ENCODE measurements at regions not wholly inside any gene's neighbourhood (a gene's known extent, or its start where the extent isn't known, plus 50 kb on each side); places are given as distances from the start of the nearest gene placed in this dataset.

DNA sequence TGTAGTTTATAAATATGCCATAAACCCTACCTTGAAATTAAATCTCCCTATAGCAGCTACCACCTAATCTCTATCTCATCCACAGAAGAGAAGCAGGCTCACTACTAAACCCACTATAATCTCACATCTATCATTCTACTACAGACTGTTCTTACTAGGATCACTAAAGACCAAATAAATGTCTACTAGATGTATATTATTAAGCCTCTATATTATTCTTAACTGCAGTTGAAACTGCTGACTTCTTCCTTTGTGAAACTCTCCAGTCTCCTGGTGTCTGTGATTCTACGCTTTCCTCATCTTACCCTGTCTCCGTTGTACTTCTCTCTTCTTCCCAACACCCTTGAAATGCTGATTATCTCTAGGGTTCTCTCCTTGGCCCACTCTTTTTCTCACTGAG, 1154.0 kb downstream of the IGSF11 start:
- Histone ChIP-seq H3K27ac (no peak overlapping the region), H3K36me3 (no peaks in the 10 kb centered on the region), H3K9me3 (no peaks in the 10 kb centered on the region), H3K4me1 (no peaks in the 10 kb centered on the region), H3K27me3 (no peaks in the 10 kb centered on the region), H3K4me3 (no peak overlapping the region)
- ATAC-seq (no peak), DNase-seq (no peak)
- TF ChIP-seq POLR2A (IDR thresholded peaks at IDR 0.05) = no peak
- TF ChIP-seq, protein P1, sequence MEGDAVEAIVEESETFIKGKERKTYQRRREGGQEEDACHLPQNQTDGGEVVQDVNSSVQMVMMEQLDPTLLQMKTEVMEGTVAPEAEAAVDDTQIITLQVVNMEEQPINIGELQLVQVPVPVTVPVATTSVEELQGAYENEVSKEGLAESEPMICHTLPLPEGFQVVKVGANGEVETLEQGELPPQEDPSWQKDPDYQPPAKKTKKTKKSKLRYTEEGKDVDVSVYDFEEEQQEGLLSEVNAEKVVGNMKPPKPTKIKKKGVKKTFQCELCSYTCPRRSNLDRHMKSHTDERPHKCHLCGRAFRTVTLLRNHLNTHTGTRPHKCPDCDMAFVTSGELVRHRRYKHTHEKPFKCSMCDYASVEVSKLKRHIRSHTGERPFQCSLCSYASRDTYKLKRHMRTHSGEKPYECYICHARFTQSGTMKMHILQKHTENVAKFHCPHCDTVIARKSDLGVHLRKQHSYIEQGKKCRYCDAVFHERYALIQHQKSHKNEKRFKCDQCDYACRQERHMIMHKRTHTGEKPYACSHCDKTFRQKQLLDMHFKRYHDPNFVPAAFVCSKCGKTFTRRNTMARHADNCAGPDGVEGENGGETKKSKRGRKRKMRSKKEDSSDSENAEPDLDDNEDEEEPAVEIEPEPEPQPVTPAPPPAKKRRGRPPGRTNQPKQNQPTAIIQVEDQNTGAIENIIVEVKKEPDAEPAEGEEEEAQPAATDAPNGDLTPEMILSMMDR (IDR thresholded peaks at IDR 0.05) = no peak
- intact Hi-C loops (cut with DNase I) = no loop called here
- 64% methylated on average over 2 of the region's 2 CpGs for WGBS (ENCODE audit: insufficient coverage, low coverage, low lambda C conversion rate, missing lambda C conversion rate)

DNA sequence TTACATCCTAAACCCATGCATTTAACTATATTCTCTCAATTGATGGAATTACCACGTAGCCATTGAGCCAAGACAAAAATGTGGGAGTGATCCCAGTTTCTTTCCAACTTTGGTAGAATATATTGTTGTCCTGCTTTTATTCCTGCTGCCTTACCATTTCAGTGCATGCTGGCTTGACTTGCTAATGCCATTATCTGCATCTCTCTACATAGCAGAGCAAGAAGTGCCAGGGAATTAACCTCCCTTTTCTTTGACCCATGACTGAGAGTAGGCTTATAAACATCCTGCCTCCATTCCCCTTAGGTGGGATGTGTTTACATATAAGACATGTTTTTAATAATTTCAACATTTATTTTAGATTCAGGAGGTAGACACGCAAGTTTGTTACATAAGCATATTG, 1153.4 kb downstream of the IGSF11 start:
- ATAC-seq (no peak), DNase-seq (no peak)
- H3K9me3 ChIP-seq = no peaks in the 10 kb centered on the region
- WGBS (ENCODE audit: insufficient coverage, low coverage, low lambda C conversion rate, missing lambda C conversion rate) = 54% methylated on average over 2 of the region's 2 CpGs
- no peaks in the 10 kb centered on the region for H3K27me3 ChIP-seq
- TF ChIP-seq POLR2A (IDR thresholded peaks at IDR 0.05) = no peak
- TF ChIP-seq, protein P1 (IDR thresholded peaks at IDR 0.05) = no peak
- no peak overlapping the region for H3K27ac ChIP-seq
- intact Hi-C loops (cut with DNase I) = no loop called here
- H3K4me3 ChIP-seq = no peak overlapping the region
- H3K36me3 ChIP-seq = no peaks in the 10 kb centered on the region
- H3K4me1 ChIP-seq = no peaks in the 10 kb centered on the region

DNA sequence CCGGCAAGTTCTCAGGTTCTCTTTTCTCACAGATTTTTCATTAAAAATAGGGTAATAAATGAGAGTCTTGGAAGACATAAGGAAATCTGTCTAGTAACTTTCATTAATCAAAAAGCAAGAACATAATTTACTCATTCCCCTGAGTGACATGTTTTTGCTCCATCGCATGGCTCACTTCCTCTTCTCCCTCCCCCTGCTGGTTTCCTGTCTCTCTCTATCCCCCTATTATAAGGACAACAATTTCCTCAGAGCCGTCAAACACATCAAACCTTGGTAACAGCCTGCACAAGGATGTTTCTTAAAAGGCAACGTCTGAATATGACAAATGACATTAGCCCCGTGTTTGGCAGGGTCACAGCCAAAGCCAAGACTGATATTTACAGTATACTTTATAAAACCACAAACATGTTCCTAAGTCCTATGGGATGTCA, 1149.6 kb downstream of the IGSF11 start:
- no peaks in the 10 kb centered on the region for H3K4me1 ChIP-seq
- no peak overlapping the region for H3K27ac ChIP-seq
- no peaks in the 10 kb centered on the region for H3K36me3 ChIP-seq
- DNase-seq = no peak
- 20% methylated on average over 5 of the region's 5 CpGs for WGBS (ENCODE audit: insufficient coverage, low coverage, low lambda C conversion rate, missing lambda C conversion rate)
- intact Hi-C loops (cut with DNase I) = no loop called here
- no peak for TF ChIP-seq POLR2A (IDR thresholded peaks at IDR 0.05)
- TF ChIP-seq, protein P1 (IDR thresholded peaks at IDR 0.05) = no peak
- H3K27me3 ChIP-seq = no peaks in the 10 kb centered on the region
- no peak overlapping the region for H3K4me3 ChIP-seq
- ATAC-seq = no peak
- H3K9me3 ChIP-seq = no peaks in the 10 kb centered on the region

DNA sequence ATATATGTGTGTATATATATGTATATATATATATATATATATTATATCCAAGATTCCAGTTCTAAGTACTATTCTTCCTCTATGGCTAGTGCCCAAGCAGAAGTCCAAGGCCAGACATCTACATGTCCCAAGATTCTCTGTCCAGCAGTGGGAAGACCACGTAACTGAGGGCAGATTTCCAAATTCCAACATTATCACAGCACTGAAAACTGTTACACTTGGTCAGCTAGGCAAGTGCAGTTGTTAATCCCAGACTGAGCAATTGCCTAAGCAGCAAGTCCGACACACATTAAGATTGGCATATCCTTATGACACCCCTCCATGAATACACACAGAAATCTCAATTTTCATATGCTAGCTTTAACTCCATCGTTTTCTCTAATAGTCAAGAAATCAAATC, 1148.5 kb downstream of the IGSF11 start:
- intact Hi-C loops (cut with DNase I) = no loop called here
- WGBS (ENCODE audit: insufficient coverage, low coverage, low lambda C conversion rate, missing lambda C conversion rate) = 66% methylated on average over 3 of the region's 3 CpGs
- no peak for ATAC-seq
- Histone ChIP-seq H3K36me3 (no peaks in the 10 kb centered on the region), H3K4me3 (no peak overlapping the region), H3K9me3 (no peaks in the 10 kb centered on the region), H3K4me1 (no peaks in the 10 kb centered on the region), H3K27ac (no peak overlapping the region), H3K27me3 (no peaks in the 10 kb centered on the region)
- no peak for TF ChIP-seq POLR2A (IDR thresholded peaks at IDR 0.05)
- TF ChIP-seq, protein P1 (IDR thresholded peaks at IDR 0.05) = no peak
- DNase-seq = no peak

DNA sequence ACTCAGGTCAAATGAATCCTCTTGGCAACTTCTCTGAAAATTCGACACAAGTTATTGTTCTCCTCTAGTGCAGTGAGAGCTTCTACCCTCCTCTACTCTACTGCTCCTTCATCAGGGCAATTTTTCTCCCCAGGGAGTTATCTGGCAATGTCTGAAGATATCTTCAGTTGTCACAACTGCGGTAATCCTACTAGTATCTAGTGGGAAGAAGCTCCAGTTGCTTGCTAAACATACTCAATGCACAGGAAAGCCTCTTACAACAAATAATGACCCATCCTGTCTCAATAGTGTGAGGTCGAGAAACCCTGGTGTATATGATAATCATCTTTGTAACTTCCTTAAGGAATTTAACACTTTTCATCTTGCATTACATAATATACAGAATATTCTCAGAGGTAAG, 1147.6 kb downstream of the IGSF11 start:
- Histone ChIP-seq H3K4me1 (no peaks in the 10 kb centered on the region), H3K27me3 (no peaks in the 10 kb centered on the region), H3K36me3 (no peaks in the 10 kb centered on the region), H3K9me3 (no peaks in the 10 kb centered on the region), H3K4me3 (no peak overlapping the region), H3K27ac (no peak overlapping the region)
- WGBS (ENCODE audit: insufficient coverage, low coverage, low lambda C conversion rate, missing lambda C conversion rate) = 29% methylated on average over 3 of the region's 3 CpGs
- DNase-seq = no peak
- intact Hi-C loops (cut with DNase I) = no loop called here
- TF ChIP-seq, protein P1 (IDR thresholded peaks at IDR 0.05) = no peak
- ATAC-seq = no peak

All from right lobe of liver (tissue), 6 donors.